ENCODE measurements at regions not wholly inside any gene's neighbourhood (a gene's known extent, or its start where the extent isn't known, plus 50 kb on each side); places are given as distances from the start of the nearest gene placed in this dataset.

GRCh38 chr20:12036142-12036541 lies 118.4 kb downstream of the BTBD3 start:
- Histone ChIP-seq H4K5ac (ENCODE audit: insufficient read length, low read depth, low read length) (no peak overlapping the region), H4K20me1 (ENCODE audit: control insufficient read depth, insufficient read depth, insufficient read length) (no peaks in the 10 kb centered on the region), H3K4me2 (ENCODE audit: insufficient read depth, insufficient read length, low read length) (no peak overlapping the region), H3K27ac (ENCODE audit: insufficient read length, low read depth, low read length) (no peak overlapping the region), H3K79me1 (ENCODE audit: insufficient read depth, low read depth, low read length, poor library complexity, severe bottlenecking) (no peaks in the 10 kb centered on the region), H2AK5ac (ENCODE audit: insufficient read length, low read length) (no peak overlapping the region), H3K23ac (ENCODE audit: insufficient read length, low read depth, low read length) (no peak overlapping the region), H3K56ac (ENCODE audit: insufficient read length, low read depth, low read length) (no peak overlapping the region), H3K18ac (ENCODE audit: insufficient read length, low read depth, low read length) (no peak overlapping the region), H3K9ac (ENCODE audit: extremely low read depth, insufficient read length, low read length) (no peak overlapping the region), H2BK20ac (ENCODE audit: low read depth, low read length, poor library complexity, severe bottlenecking) (no peak overlapping the region), H3T11ph (ENCODE audit: low read length) (no peak overlapping the region), H3K27me3 (ENCODE audit: insufficient read depth, low read length) (no peaks in the 10 kb centered on the region), H3K23me2 (ENCODE audit: insufficient read length, low read depth, low read length, poor library complexity, severe bottlenecking) (no peaks in the 10 kb centered on the region), H3K9me3 (ENCODE audit: control insufficient read depth, low read depth, low read length) (no peaks in the 10 kb centered on the region), H3K4me1 (ENCODE audit: insufficient read depth, low read length) (no peaks in the 10 kb centered on the region), H3K4ac (ENCODE audit: low read depth, low read length) (no peak overlapping the region), H3K79me2 (ENCODE audit: insufficient read depth, low read length) (no peaks in the 10 kb centered on the region), H2BK5ac (ENCODE audit: insufficient read length, low read length) (no peak overlapping the region), H2AFZ (ENCODE audit: low read length) (no peak overlapping the region), H3K14ac (ENCODE audit: insufficient read depth, low read length) (no peak overlapping the region), H2BK15ac (ENCODE audit: low read depth, low read length) (no peak overlapping the region), H2BK120ac (ENCODE audit: low read depth, low read length, poor library complexity, severe bottlenecking) (no peak overlapping the region), H4K8ac (replicated peaks; ENCODE audit: insufficient read length, low read depth, low read length) (no peak overlapping the region), H4K91ac (ENCODE audit: insufficient read length, low read depth, low read length) (no peak overlapping the region), H2BK12ac (ENCODE audit: insufficient read length, low read depth, low read length) (no peak overlapping the region)
- no peaks in the 10 kb centered on the region for H3K27me3 Mint-ChIP-seq (ENCODE audit: low read depth)
- no peak overlapping the region for H3K27ac Mint-ChIP-seq
- no peaks in the 10 kb centered on the region for H3K4me1 Mint-ChIP-seq
- no peak for TF ChIP-seq CTCF (conservative IDR thresholded peaks at IDR 0.05)
- H3K36me3 Mint-ChIP-seq (ENCODE audit: insufficient read depth in 1 of 3, low read depth in 3 of 3), result no peaks in the 10 kb centered on the region
- no CpG with 5 or more reads among the region's 2 CpGs for WGBS (ENCODE audit: extremely low coverage, insufficient read length, low lambda C conversion rate)
- H3K4me3 Mint-ChIP-seq, result no peak overlapping the region
- no peak for DNase-seq
- H3K9me3 Mint-ChIP-seq, result no peaks in the 10 kb centered on the region
